PC-3 (cell line): ENCODE measurements at regions not wholly inside any gene's neighbourhood (a gene's known extent, or its start where the extent isn't known, plus 50 kb on each side); places are given as distances from the start of the nearest gene placed in this dataset.

Source experiments
- ATAC-seq: fragments of 200-7000 bp; cut with Tn5 transposase; 2 replicates; pipeline ENCODE4 v1.9.1; 2020; ENCODE audit warnings: mild to moderate bottlenecking, moderate library complexity
- BruUV-seq: library from RNA; stranded (reverse); fragments of 400-500 nt; replicated peaks from 2 replicates; lab custom pipeline; 2021; lab: Mats Ljungman, UMichigan
- CTCF ChIA-PET: fragments of 300-600 bp; sonication (Branson Sonifier 250); formaldehyde crosslinking; loops from one replicate; lab custom pipeline; 2022; ENCODE audit warnings: antibody characterized with exemption; lab: Charles Lee
- POLR2A ChIA-PET: fragments of 300-600 bp; sonication (Branson Sonifier 250); formaldehyde crosslinking; loops from one replicate; lab custom pipeline; 2022; ENCODE audit warnings: antibody characterized with exemption; ENCODE audit not compliant: unreplicated experiment; lab: Charles Lee
- DNase-seq: peaks from one replicate; pipeline ENCODE4 v3.0.0-alpha.2; 2015
- H2AFZ ChIP-seq: fragments of 300-600 bp; sonication (generic); 2 replicates; pipeline ENCODE4 v1.6.0; 2016; ENCODE audit warnings: antibody characterized with exemption, low read length
- H3F3A ChIP-seq: fragments of 300-600 bp; sonication (generic); one replicate; pipeline ENCODE4 v1.6.0; 2017; ENCODE audit warnings: antibody characterized with exemption, low read length, control low read depth, mild to moderate bottlenecking; ENCODE audit not compliant: unreplicated experiment
- H3K27ac ChIP-seq: fragments of 300-600 bp; sonication (generic); 2 replicates; pipeline ENCODE4 v1.5.1; 2016; ENCODE audit warnings: mild to moderate bottlenecking, low read length
- H3K27me3 ChIP-seq: fragments of 300-600 bp; sonication (generic); 2 replicates; pipeline ENCODE4 v1.6.1; 2016; ENCODE audit warnings: low read length, mixed read lengths
- H3K36me3 ChIP-seq: fragments of 300-600 bp; sonication (generic); 2 replicates; pipeline ENCODE4 v1.6.1; 2016; ENCODE audit warnings: low read depth, mixed run types, low read length, mixed read lengths
- H3K4me1 ChIP-seq: fragments of 300-600 bp; sonication (generic); 2 replicates; pipeline ENCODE4 v1.5.1; 2016; ENCODE audit warnings: low read length; ENCODE audit not compliant: insufficient read depth
- H3K4me2 ChIP-seq: fragments of 300-600 bp; sonication (generic); 2 replicates; pipeline ENCODE4 v1.6.0; 2016; ENCODE audit warnings: low read length
- H3K4me3 ChIP-seq: fragments of 300-600 bp; sonication (generic); 2 replicates; pipeline ENCODE4 v1.5.1; 2016; ENCODE audit warnings: mild to moderate bottlenecking, low read length, mixed read lengths
- H3K79me2 ChIP-seq: fragments of 300-600 bp; sonication (generic); 2 replicates; pipeline ENCODE4 v1.6.1; 2017; ENCODE audit warnings: low read length, mixed read lengths
- H3K9ac ChIP-seq: fragments of 300-600 bp; sonication (generic); 2 replicates; pipeline ENCODE4 v1.6.0; 2016; ENCODE audit warnings: mild to moderate bottlenecking, low read length
- H3K9me2 ChIP-seq: fragments of 300-600 bp; sonication (generic); replicated peaks from 2 replicates; pipeline ENCODE4 v1.6.1; 2016; ENCODE audit warnings: mixed run types, low read length, mixed read lengths
- H3K9me3 ChIP-seq: fragments of 300-600 bp; sonication (generic); 2 replicates; pipeline ENCODE4 v1.6.1; 2016; ENCODE audit warnings: low read length, mixed read lengths
- H4K20me1 ChIP-seq: fragments of 300-600 bp; sonication (generic); 2 replicates; pipeline ENCODE4 v1.6.1; 2016; ENCODE audit warnings: low read length, mixed read lengths
- EZH2 ChIP-seq: fragments of 300-600 bp; sonication (generic); IDR thresholded peaks from one replicate; pipeline ENCODE4 v1.6.1; 2017; ENCODE audit warnings: antibody characterized with exemption, mild to moderate bottlenecking, low read length; ENCODE audit not compliant: unreplicated experiment
- EZH2phosphoT487 ChIP-seq: fragments of 300-600 bp; sonication (generic); IDR thresholded peaks from 2 replicates; pipeline ENCODE4 v1.6.1; 2018; ENCODE audit warnings: mild to moderate bottlenecking, antibody characterized with exemption, low read length, borderline replicate concordance
- intact Hi-C: fragments of 100-400 bp; cut with micrococcal nuclease; formaldehyde crosslinking; loops from 2 replicates; pipeline ENCODE4 v1.9.0; 2023
- TF ChIP-seq, protein P1 (sequence below): fragments of 300-600 bp; sonication (generic); conservative IDR thresholded peaks from 2 replicates; pipeline ENCODE4 v1.5.1; 2017; ENCODE audit warnings: antibody characterized with exemption, low read depth, mild to moderate bottlenecking, low read length

DNA sequence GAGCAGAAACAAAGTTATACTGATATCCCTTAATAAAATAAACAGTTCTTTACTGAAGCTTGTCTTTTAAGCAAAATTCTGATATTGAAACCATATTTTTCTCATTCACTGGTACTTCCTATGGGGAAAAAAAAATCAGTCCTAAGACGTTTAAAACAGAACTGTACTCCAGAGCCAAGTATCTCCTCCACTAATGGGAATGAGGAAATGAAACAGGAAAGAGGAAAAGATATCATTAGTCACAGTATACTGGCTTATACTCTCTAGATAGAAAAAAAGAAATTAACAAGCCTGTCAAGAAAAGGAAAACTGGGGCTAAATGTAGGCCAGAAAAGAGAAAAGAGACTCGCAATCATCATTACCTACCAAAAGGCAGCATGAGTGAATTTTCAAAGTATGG is 252.7 kb downstream of the CENPC start:
- H3K4me2 ChIP-seq: peak overlapping the region; percentile 75
- DNase-seq: peak; percentile 14
- no peaks in the 10 kb centered on the region for H3K27me3 ChIP-seq
- no peaks in the 10 kb centered on the region for H3K36me3 ChIP-seq
- H3K9me2 ChIP-seq: no peaks in the 10 kb centered on the region
- no peaks in the 10 kb centered on the region for H4K20me1 ChIP-seq
- peak overlapping the region; percentile 25; the same call in 1 of the 2 replicates for H3K4me3 ChIP-seq
- ChIA-PET POLR2A (no interaction called here), CTCF (no interaction called here)
- intact Hi-C loops: no loop called here
- no peaks in the 10 kb centered on the region for H3F3A ChIP-seq
- H2AFZ ChIP-seq: peak overlapping the region; percentile 12; the same call in 1 of the 2 replicates
- no peak overlapping the region for H3K9ac ChIP-seq
- H3K79me2 ChIP-seq: no peaks in the 10 kb centered on the region
- ATAC-seq: peak; percentile 63
- no peak for TF ChIP-seq EZH2
- no peak for TF ChIP-seq EZH2phosphoT487
- peaks cover 17% of the 10 kb centered on the region for H3K4me1 ChIP-seq
- no peak overlapping the region for H3K27ac ChIP-seq
- BruUV-seq: no TSS peak
- H3K9me3 ChIP-seq: no peaks in the 10 kb centered on the region

- H3K4me2 ChIP-seq: peak overlapping the region; percentile 75
- no TSS peak for BruUV-seq
- H3K9me2 ChIP-seq: no peaks in the 10 kb centered on the region
- H3K27me3 ChIP-seq: no peaks in the 10 kb centered on the region
- DNase-seq: peak; percentile 59
- H3F3A ChIP-seq: no peaks in the 10 kb centered on the region
- ChIA-PET POLR2A (no interaction called here), CTCF (no interaction called here)
- no peaks in the 10 kb centered on the region for H3K36me3 ChIP-seq
- peaks cover 17% of the 10 kb centered on the region for H3K4me1 ChIP-seq
- intact Hi-C loops: no loop called here
- no peak overlapping the region for H3K9ac ChIP-seq
- peak; percentile 88 for ATAC-seq
- peak overlapping the region; percentile 66 for H2AFZ ChIP-seq
- H3K4me3 ChIP-seq: peak overlapping the region; percentile 26; the same call in 1 of the 2 replicates
- peak overlapping the region; percentile 32 for H3K27ac ChIP-seq
- TF ChIP-seq, protein P1, sequence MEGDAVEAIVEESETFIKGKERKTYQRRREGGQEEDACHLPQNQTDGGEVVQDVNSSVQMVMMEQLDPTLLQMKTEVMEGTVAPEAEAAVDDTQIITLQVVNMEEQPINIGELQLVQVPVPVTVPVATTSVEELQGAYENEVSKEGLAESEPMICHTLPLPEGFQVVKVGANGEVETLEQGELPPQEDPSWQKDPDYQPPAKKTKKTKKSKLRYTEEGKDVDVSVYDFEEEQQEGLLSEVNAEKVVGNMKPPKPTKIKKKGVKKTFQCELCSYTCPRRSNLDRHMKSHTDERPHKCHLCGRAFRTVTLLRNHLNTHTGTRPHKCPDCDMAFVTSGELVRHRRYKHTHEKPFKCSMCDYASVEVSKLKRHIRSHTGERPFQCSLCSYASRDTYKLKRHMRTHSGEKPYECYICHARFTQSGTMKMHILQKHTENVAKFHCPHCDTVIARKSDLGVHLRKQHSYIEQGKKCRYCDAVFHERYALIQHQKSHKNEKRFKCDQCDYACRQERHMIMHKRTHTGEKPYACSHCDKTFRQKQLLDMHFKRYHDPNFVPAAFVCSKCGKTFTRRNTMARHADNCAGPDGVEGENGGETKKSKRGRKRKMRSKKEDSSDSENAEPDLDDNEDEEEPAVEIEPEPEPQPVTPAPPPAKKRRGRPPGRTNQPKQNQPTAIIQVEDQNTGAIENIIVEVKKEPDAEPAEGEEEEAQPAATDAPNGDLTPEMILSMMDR: no peak
- no peak for TF ChIP-seq EZH2phosphoT487
- no peak for TF ChIP-seq EZH2
- H4K20me1 ChIP-seq: no peaks in the 10 kb centered on the region
- no peaks in the 10 kb centered on the region for H3K9me3 ChIP-seq
- no peaks in the 10 kb centered on the region for H3K79me2 ChIP-seq
Measured at GRCh38 chr4:67292045-67292444, 253.3 kb downstream of the CENPC start.

DNA sequence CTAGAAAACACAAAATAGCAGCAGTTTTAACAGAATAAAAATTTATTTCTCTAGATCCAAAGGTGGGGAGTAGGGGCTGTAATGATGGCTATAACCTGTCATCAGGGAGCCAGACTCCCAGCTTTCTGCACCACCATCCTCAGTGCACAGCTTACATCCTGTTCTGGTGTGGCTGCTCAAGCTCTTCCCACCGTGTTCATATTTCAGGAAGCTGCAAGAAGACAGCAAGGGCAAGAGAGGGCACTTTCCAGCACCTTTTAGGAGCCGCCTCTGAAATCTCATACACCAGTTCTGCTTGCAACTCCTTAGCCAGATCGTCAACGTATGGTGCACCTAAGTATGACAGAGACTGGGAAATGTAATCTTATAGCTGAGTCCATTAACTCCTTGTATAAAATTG is 253.7 kb downstream of the CENPC start:
- Histone ChIP-seq H3K4me1 (peaks cover 17% of the 10 kb centered on the region), H3K27ac (peak overlapping the region; percentile 32), H3K9me2 (no peaks in the 10 kb centered on the region), H3K4me2 (peak overlapping the region; percentile 75), H2AFZ (peak overlapping the region; percentile 66), H3K9me3 (no peaks in the 10 kb centered on the region), H3K79me2 (no peaks in the 10 kb centered on the region), H3K36me3 (no peaks in the 10 kb centered on the region), H3F3A (no peaks in the 10 kb centered on the region), H3K9ac (no peak overlapping the region), H3K4me3 (peak overlapping the region; percentile 26; the same call in 1 of the 2 replicates), H3K27me3 (no peaks in the 10 kb centered on the region), H4K20me1 (no peaks in the 10 kb centered on the region)
- TF ChIP-seq EZH2 (no peak), EZH2phosphoT487 (no peak)
- TF ChIP-seq, protein P1: no peak
- intact Hi-C loops: no loop called here
- DNase-seq (peak; percentile 12), ATAC-seq (peak; percentile 56)
- BruUV-seq: no TSS peak
- ChIA-PET CTCF (no interaction called here), POLR2A (no interaction called here)
